GM21367 (cell line): ENCODE measurements at regions not wholly inside any gene's neighbourhood (a gene's known extent, or its start where the extent isn't known, plus 50 kb on each side); places are given as distances from the start of the nearest gene placed in this dataset.

Experiments
- ATAC-seq: cut with Tn5 transposase; IDR thresholded peaks from one replicate; pipeline ENCODE4 v1.9.1; 2021; ENCODE audit not compliant: unreplicated experiment

GRCh38 chr22:22433770-22434169 lies 74.8 kb downstream of the ZNF280B start:
- no peak for ATAC-seq
